ENCODE measurements at regions not wholly inside any gene's neighbourhood (a gene's known extent, or its start where the extent isn't known, plus 50 kb on each side); places are given as distances from the start of the nearest gene placed in this dataset.
A peak's percentile ranks its signal among the peaks of the same experiment; 100 is the strongest.

DNA sequence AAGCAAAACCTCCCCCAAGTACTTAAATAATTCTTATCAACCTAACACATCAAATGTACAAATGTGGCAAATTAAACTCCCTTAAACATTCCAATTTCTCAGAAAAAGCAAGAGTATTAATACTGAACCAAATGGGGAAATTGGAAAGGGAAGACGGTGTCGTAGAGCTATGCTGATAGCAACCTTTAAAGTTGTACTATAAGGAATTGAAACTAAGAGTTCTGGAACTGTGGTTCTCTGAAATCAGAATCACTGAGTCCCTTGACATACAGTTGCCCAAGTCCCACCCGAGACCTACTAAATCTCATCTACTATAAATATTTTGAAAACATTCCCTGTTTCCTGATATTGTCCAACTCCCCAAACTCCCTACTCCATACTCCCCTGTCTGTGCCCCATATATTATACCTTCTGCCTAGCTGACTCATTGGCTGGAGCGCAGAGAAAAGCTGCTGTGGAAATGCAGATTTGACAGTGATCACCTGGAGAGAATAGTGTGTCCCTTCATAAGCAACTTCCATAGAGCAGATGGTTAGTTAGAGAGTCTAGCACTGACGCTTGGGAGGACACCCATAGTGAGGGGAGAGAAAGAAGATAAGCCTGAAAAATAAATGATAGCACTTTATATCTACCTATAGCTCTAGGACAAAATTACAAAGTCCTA is 51.4 kb upstream of the ITM2B start:
- DNase-seq, result no peak

DNA sequence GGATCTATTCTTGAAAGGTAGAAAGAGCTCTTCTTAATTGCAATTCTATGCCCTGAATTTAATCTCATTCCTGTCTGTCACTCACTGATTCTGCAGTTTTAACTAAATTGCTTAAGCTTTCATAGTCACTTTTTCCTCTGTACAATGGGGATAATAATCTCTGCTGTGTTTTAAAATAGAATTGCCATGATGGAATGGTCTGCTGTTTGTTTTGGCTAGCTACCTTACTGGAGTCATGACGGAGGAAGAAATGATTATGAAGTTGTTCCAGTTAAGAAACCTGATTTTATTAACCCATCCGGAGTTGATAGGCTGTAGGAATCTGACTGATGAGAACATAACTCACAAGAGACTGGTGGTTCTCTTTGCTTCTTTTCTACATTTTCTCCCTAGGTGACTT is 54.9 kb upstream of the ITM2B start:
- DNase-seq, result no peak

DNA sequence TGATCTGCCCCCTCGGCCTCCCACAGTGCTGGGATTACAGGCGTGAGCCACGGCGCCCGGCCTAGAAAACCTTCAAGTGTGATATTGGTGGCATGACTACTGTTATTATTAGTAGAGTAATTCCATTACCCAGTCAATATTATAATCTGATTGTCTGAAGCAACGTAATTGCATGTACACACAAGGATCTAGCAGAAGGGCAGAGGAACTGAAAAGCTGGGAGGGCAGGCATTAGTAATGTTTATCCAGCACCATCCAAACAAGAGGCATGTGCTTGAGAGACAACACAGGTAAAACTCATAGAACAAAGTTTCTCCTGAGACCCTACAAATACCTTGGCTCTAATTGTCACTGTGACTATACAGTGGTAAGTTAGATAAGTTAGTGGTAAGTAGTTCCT is 56.2 kb upstream of the ITM2B start:
- no peak for DNase-seq

DNA sequence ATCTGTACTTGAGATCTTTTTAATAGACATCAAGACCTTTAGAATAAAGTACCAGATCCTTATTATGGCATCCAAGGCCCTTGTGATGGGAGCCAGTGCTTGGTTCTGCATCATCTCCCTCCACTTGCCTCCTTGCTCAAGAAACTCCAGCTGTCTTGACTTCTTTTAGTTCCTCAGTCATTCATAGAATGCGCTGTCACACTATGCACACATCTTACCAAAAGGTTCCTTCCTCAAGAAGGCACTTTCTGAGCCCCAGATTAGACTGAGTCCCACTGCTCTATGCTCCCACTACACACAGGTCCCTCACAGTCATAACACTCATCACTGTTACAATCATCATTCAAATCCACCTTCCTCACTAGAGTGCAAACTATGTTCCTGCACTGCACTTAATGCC is 57.8 kb upstream of the ITM2B start:
- DNase-seq, result no peak

DNA sequence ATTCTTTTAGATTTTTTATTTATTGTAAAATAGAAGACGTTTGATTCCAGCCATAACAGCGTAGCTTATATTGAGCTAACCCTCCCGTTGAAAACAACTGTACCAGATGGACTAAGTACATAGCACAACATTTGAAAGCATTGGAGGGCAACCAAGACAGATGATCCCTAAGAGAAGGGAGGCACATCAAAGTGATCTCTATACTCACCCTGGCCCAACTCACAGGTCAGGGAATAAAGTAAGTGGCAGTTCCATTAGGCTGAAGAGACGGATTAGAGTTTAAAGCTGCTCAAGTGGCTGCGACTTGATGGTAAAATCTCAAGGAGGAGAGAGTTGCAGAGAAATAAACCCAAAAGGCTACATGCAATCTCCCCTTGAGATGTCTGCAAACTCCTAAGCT is 65.1 kb upstream of the ITM2B start:
- DNase-seq, result no peak

DNA sequence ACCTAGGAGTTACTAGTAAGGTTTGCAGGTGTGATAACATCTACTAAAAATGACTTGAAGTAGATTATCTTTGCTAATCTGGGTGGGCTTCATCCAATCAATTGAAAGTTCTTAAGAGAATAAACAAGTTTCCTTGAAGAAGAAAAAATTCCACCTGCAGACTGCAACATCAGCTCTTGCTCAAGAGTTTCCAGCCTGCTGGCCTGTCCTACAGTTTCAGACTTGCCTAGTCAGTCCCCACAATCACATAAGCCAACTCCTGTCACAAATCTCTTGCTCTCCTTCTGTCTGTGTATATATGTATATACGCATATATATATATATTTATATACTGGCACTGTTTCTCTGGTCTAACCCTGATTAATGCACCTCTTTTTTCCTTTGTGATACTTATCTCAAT is 67.3 kb upstream of the ITM2B start:
- DNase-seq, result no peak

DNA sequence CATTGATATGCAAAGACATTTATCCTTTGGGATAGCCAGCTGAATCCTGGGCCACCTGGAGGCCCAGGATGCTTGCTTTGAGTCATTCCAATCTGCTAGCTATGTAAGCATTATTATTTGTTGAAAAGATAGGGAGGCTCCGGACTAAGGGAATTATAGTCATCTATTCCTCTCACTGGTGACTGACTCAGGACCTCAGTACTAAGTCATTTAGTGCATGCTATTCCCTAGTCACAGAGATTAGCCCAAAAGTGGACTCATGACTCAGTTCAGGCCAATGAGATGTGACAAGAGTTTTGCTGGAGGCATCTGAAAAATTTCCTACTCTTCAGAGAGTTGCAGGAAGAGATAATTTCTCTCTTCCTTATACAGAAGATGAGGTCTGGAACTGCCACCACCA is 67.9 kb upstream of the ITM2B start:
- no peak for DNase-seq

DNA sequence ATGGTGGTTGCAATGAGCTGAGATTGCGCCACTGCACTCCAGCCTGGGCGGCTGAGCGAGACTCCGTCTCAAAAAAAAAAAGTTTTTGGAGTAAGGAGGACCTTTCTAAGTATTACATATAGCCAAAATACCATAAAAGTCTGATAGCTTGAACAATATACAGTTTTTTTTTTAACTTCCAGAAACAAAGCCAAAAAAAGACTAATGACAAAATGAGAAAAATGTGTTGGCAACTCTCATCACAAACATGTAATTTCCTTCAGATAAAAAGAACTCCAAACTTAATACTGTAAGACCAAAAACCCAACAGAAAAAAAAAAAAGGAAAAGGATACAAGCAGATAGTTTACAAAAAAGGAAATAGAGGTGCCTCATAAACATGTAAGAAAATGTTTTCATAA is 68.2 kb upstream of the MED4 start:
- no peak for DNase-seq

DNA sequence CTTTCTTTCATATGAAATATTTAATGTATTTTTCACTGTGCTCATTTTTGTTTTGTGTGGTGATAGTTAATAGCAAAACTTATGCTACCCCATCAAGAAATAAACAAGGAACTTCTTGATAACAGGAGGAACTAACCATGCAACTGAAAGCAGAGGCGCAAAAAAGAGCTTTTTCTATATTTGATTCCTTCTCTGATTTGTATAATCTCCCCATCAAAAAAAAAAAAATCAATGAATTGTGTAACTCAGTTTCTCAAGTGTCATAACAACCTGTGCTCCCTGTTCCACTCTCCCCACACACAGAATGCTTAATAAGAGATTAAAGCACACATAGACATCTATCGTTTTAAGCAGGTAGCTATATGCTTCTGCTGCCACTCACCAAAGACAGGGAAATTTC is 67.3 kb upstream of the MED4 start:
- no peak for DNase-seq

DNA sequence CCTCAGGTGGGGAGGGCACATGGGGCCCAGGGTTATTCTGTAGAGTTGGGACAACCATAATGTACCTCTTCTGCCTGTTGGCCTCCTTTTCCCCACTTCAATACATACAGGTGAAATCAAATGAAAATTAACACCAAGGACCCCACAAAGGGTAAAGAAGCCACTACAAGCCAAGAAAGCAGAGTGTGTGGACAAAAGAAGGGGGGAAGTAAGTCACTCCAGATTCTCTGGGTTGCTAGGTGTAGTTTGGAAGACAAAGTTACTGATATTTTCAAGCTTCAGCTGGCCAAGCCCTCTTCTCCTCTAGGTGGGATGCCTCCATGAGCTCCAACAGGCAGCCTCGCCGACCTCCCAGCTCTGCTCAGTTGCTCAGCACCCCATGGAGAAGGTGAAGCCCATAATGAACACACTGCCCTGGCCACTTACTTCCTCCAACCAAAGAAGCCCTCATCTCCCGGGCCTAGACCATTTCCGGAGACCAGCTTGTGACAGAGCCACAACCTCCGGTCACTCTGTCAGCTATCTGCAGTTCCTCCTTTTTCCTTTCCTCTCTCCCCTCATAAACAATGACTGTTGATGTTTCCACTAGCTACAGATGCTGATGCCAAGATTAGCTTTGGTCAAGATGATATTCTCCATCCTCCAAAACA is 66.8 kb upstream of the MED4 start:
- peak in 1 of 2 donors; percentile 38 for DNase-seq

DNA sequence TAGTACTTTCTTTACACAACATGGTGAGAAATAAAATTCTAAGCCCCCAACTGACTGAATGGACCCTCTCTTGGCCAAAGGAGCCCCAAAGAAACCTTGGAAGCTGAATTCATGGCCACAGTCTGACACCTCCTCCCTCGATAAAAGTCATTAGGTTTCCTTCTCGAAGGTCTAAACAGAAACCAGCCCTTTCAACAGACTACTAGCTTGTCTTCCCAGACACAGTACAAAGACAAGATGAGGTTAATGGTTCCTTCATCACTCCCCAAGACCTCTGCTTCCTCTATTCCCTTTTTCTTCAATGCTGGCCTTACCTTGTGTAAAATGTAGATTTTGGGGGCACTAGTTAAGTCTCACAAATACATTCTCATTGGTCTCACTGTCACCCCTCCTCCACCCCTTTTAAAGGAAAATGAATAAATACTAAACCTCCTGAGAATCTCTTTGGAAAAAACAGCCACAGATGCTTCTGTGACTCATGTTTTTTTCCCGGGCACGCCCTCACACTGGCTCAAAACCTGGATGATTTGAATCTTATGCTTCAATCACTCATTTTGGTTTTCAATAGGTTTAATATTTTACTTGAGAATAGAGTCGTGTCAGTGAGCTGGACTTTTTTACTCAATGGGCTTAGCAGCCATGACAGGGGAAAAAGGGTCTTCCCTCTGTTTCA is 65.8 kb upstream of the MED4 start:
- DNase-seq, result no peak

DNA sequence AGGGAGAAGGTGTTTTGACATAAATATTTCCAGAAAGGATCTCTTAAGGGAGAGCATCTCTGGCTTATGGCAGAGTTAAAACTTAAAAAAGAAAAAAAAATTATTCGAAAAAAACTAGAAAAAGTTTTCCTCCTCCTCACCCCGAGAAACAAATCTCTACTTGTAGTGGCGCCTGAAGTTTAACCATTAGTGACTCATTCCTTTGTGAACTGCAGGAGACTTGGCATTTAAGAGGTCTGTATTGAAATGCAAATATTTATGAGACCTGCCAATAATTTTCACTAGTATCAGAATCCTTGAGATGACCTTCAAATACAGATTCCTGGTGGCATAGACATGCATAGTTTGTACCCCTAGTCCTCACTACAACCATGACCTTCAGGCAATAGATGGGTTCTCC is 64.9 kb upstream of the MED4 start:
- DNase-seq, result no peak

DNA sequence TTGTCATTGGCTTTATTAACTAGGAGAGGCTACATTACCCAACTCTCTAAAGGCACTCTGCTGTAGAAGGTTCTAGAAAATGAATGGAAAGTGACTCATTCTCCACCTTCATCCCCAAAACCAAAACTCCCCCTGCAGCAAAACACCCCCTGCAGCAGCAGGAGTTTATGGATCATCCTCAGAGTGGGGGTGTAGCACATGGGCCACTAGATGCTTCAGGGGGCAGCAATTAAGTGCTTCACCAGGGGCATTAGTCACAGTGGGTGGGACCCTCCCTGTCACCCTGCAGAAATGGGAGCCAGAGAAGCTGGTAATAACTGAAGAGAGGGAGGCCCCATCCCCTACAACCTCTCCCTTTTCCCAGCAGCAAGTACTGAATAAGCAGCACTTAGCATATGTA is 64.5 kb upstream of the MED4 start:
- DNase-seq, result no peak

DNA sequence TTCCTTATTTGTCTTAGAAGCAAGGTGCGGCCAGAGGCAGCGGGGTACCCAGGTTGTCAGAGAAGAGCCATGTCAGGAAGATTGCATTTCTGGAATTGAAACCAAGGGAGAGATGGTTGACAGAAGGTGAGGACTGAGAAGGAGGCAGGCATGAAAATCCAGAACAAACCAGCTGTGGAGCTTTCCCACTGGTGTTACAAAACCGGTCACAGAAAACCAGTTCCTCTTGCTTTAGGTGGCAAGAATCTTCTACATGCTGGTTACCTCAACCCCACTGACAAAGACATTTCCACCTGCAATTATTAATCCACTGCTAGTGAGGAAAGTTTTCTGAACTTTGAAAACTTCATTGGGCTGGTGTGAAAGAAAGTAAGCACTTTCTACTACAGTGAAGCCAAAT is 64.0 kb upstream of the MED4 start:
- no peak for DNase-seq

DNA sequence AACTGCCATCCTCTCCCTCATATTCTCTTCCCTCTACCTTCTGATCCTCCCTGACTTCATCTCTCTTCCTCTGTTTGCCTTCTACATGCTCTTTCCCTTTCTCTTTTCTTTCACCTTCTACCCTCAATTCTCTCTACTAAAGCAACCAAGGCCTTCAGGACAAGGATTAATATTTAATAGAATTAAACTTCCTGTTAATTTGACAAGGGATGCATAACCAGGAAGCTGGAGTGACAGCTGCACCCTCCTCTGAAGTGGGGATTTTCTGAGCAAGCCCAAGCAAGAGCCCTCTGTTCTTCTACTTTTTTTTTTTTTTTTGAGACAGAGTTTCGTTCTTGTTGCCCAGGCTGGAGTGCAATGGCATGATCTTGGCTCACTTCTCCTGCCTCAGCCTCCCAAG is 63.4 kb upstream of the MED4 start:
- DNase-seq, result peak in 1 of 2 donors; percentile 33

DNA sequence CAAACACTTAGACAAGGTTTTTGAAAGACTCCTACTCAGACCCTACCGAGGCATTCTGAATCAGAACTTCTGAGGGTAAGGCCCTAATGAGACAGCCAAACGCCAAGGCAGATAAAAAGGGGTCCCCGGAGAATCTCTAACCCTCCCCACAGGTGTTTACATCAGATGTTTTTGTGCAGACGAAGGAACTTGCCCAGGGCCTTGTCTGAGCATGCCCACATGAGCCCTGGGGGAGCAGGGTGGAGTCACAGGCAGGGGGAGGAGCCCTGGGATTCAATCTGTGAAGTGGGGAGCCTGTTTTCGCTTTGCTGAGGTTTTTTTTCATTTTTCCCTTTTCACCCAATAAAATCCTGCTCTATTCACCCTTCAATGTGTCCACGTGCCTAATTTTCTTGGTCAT is 61.6 kb upstream of the MED4 start:
- DNase-seq, result no peak

DNA sequence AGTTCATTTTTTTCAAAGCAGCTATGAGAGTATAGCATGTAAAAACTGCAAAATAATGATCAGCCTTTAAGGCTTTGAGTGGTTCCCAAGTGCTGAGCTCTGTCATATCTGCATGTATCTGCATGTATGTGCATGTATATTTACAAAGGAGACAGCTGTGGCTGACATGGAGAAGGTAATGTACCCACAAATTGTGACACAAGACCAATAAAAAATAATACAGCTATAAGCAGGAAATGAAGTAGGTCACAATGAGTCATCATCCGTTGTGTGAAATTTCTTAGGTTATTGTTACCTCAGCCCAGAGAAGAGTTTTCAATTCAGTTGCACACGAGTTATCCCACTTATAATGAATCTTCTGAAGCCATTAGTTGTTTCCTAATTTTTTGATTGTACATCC is 60.9 kb upstream of the MED4 start:
- peak in 1 of 2 donors; percentile 85 for DNase-seq

DNA sequence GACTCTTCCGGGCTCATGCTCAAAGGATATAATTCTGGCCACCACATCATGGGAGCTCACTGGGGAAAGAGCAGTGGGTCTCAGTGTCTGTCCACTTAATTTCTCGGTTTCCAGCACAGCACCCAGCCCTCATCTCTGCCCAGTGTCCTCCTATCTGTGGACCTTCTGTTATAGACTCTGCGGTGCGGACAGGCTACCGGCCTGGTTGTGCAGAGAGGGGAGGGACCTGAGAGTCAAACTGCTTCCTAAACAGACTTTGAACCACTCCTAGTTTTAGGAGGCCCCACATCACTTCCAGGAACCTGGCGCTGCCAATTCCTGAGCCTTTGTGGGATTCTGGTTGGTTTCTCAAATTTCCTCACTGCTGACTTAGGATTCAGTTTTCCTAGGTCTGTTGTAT is 59.8 kb upstream of the MED4 start:
- no peak for DNase-seq

DNA sequence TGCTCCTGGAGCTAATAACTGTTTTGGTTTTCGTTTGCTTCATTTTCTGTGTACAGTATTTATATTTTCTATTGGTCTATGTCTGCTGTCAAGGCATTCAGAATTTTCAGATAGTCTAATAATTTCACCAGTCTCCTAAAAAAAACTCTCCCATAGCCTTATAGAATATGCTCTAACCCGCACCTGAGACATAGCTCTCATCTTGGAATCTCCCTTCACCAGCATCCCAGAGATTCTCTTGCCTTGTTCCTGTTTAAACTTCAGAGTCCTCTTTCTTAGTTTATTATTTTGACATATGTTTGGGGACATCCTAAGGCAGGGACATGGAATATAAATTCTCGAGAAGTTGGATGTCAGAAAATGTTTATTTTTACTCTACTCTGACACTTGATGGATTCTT is 58.3 kb upstream of the MED4 start:
- DNase-seq, result no peak

DNA sequence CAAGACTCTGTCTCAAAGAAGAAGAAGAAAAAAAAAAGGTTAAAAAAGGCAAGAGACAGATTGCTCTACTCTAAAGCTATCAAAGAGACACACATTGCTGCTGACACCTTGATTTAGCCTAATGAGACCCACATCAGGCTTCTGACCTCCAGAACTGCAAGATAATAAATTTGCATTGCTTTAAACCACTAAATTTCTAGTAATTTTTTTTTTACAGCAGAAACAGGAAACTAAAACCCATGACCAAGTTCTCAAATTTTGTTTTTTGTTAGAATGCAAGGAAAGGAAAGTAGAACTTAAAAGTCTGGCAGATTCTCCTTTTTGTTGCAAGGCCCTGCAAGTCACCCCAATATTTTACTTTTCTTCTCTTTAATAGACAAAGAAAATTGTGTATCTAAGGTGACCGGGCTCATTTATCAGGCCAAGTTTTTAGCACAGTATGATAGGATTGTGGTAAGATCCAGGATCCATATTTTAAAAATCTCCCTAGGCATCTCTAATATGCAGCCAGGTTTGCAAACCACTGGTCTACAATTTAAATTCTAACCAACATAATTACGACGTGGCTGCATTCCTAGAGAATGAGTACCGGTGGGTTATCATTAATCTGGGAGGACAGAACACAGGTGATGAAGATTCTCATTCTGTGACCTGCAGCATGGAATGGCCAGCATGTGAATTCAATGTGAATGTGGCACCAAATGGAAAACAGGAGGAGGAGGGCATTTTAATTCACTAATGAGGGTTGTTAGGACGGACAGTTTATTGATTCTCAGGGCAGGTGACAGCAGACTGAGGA is 56.7 kb upstream of the MED4 start:
- peak in 1 of 2 donors; percentile 34 for DNase-seq

DNA sequence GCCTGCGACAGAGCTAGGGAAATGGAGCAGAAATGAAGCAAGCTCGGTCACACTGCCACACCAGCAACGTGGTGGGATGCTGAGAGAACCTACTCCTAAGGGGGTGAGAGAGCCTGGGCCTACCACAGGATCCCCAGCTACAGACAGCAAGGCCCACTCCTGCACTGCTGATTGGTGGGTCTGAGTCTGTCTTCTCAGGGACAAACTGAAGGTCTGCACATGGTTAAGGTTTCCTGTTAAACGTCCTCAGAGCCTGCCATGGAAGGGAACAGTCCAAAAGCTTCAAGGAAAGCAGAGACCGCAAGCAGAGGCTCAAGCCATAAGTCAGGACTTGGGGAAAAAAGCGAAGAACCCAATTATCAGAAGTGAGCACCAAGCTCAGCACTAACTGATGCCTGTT is 53.5 kb upstream of the MED4 start:
- no peak for DNase-seq

DNA sequence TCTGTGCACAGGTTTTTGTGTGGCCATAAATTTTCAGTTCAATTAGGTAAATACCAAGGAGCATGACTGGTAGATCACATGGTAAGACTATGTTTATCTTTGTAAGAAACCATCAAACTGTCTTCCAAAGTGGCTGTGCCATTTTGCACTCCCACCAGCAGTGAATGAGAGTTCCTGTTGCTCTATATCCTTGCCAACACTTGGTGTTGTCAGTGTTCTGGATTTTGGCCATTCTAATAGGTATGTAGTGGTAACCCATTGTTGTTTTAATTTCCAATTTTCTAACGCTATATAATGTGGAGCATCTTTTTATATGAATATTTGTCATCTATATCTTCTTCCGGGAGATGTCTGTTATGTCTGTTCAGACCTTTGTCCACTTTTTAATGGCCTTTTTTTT is 51.7 kb upstream of the MED4 start:
- DNase-seq, result no peak

DNA sequence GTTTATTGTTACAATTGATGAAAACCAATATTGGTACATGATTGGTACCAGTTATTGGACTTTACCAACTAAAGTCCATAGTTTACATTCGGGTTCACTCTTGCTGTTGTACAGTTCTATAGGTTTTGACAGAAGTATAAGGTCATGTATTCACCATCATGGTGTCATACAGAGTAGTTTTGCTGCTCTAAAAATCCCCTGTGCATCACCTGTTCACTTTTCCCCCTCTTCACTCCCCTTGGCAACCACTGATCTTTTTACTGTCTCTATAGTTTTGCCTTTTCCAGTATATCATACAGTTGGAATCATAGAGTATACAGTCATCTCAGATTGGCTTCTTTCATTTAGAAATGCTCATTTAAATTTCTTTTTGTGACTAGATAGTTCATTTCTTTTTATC is 51.2 kb upstream of the MED4 start:
- DNase-seq, result no peak

All from bone marrow (tissue), 2 donors.